GM18868 (cell line): ENCODE measurements at regions not wholly inside any gene's neighbourhood (a gene's known extent, or its start where the extent isn't known, plus 50 kb on each side); places are given as distances from the start of the nearest gene placed in this dataset.
"Not testable (repeated sequence)": the region's sequence is repeated elsewhere in the genome, so short reads cannot be mapped to it uniquely, and the experiment has no call there.

Source experiments
- ATAC-seq: cut with Tn5 transposase; IDR thresholded peaks from one replicate; pipeline ENCODE4 v1.9.1; 2021; ENCODE audit warnings: mild to moderate bottlenecking, moderate library complexity; ENCODE audit not compliant: unreplicated experiment

- no peak for ATAC-seq
Observed at GRCh38 chr10:64103750-64104470, 582.7 kb downstream of the REEP3 start.

DNA sequence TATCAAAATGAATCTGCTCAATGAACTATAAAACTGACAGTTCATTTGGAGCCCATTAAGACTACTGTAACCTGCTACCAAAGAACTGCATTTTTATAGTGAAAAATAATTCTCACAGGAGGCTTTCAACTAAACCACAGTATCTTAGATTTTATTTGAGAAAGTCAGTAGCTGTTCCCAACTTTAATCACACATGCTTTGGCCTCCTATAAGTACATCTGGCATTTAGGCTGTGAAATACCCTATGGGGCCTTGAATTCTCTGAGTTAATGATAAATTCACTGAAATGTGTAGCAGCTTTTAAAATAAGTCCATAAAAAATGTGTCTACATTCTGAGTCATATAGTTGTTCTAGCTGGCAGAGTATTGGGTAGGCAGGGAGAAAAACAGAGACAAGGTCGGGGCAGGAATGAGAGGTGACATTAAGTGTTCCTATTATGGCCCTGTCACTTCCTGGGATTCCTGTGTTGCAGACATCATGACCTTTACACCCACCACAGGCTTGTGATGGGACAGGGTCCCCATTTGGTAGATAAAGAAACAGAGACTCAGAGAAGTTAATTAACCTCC is 588.8 kb downstream of the REEP3 start:
- ATAC-seq: no peak

DNA sequence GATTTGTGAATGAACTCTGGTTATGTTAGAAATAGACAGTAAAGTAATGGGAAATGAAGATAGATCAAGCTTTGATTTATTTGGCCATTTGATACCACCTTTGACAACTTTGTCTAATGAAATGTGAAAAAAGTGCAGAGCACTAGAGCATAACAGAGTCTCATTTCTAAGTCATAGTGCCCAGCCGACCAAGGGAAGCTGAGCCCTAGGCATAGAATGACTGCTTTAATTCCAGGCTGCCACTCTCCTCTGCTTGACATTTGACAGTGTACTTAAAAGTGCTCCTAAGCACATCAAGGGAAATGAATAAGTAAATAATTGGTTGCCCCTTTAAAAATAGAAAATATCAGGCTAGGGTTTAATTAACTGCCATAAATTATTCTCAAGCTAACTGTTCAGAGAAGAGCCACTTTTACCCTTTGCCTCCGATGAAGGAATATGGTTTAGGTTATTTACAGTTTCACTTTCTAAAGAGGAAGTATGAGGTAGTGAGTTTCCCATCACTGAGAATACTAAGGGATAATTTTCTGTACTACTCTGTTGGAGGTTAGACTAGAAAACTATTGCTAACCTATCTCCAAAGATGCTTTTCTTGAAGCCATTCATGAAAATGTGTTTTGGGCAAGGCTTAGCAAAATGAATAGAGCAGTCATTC is 591.6 kb downstream of the REEP3 start:
- peak; percentile 52 for ATAC-seq

- no peak for ATAC-seq
Observed at GRCh38 chr10:64113375-64113774, 592.2 kb downstream of the REEP3 start.

DNA sequence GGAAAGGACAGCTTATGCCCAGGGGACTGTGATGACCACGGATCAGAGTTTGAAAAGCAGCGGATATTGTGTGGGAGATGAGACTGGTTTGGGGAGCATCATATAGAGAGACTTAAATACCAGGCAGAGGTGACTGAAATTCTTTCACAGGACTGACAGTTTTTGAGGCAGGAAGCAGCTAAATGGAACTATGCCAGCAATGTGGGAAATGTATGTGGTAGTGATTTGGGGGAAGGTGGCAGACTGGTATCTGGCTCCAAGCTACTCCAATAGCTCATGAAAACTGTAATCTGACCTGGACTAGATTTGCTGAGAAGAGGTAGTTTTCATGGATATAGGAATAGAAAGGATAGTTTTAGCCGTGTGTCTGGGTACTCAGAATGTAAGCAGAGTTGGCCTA is 592.6 kb downstream of the REEP3 start:
- no peak for ATAC-seq

GRCh38 chr10:64115471-64115870 is 594.3 kb downstream of the REEP3 start:
- no peak for ATAC-seq

DNA sequence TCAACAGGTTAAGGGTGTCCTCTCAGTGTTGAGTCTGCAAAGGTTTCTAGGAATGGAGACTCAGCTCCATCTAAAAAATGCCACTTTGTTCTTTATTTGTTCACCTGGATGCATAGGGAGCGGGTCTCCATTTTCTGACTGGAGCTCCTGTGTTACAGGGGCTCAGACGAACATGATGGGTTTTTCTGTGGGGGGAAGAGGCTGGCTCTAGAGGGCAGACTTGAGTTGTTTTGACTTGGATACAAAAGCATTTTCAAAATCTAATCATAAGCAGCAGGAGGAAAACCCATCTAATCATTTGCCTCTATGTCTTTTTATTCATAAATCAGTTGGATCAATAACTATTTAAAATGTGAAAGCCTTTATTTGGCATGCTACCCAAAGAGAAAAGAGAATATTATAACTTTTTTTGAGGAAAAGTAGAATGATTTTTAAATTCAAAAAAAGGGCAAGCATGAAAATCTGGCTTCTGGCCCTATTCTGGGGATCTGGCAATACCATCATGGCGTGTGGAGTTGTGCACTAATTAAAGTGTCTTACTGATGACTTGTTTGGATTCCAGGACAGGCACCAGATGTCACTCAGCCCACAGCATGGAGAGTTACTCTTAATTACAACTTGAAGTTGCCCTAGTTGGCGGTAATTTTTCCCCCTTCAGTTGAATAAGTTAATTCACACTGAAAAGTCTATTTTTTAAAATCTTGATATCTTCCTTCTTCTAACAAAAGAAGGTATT is 594.9 kb downstream of the REEP3 start:
- peak; percentile 56 for ATAC-seq

DNA sequence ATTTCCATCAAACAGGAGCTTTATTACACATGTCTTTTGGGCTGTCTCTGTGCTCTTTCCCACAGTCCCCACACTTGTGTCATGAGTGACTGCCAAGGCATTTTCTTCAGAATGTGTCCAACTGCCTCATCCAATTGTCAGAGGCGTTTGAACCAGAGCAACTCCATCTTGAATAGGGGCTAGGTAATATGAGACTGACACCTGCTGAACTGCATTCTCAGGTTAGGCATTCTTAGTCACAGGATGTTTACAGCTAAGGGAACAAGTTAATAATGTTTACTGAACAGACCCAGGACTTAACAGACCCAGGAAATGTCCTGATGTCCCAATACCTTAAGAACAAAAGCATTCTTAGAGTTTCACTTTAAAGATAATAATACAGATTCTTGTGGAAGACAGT is 595.5 kb downstream of the REEP3 start:
- ATAC-seq: no peak

- no peak for ATAC-seq
Observed at GRCh38 chr10:64118736-64119135, 597.5 kb downstream of the REEP3 start.

DNA sequence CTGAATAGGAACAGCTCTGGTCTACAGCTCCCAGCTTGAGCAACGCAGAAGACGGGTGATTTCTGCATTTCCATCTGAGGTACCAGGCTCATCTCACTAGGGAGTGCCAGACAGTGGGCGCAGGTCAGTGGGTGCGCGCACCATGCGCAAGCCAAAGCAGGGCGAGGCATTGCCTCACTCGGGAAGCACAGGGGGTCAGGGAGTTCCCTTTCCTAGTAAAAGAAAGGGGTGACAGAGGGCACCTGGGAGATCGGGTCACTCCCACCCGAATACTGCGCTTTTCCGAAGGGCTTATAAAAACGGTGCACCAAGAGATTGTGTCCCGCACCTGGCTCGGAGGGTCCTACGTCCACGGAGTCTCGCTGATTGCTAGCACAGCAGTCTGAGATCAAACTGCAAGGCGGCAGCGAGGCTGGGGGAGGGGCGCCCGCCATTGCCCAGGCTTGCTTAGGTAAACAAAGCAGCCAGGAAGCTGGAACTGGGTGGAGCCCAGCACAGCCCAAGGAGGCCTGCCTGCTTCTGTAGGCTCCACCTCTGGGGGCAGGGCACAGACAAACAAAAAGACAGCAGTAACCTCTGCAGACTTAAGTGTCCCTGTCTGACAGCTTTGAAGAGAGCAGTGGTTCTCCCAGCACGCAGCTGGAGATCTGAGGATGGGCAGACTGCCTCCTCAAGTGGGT is 599.2 kb downstream of the REEP3 start:
- ATAC-seq: not testable (repeated sequence)

DNA sequence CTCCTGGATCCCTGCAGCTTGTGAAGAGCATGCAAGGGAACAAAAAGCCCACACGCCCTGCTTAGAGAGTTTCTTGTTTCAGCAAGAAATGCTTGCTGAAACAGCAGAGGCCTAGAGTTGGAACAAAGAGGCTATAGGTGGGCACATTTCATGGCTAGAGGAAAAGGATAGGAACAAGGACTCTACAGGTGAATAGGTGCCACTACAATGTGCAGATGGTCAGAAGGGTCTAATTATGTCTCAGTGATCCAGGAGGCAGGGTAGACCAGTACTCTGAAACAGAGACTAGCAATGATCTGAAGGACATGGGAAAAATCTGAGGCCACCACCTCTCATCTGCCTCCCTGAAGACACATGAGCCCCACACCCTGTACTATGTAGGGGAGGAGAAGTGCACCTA is 609.0 kb downstream of the REEP3 start:
- no peak for ATAC-seq

DNA sequence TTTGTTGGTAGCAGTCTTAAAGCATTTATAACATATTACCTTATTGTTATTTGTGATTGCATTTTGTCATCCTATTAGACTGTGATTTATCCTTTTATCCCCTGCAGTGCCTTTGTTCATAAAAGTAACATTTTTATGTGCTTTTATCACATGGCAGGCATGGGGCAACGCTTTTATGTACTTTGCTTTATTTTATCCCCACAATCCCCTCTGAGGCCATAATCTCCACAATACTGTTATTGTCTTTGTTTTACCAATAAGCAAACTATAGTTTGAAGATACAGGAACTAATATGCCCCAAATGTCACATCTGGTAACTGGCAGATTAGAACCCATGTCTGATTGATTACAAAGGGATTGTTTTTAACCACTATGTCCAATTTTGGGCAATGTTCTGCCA is 613.5 kb downstream of the REEP3 start:
- ATAC-seq: no peak

GRCh38 chr10:64142395-64142794 is 621.2 kb downstream of the REEP3 start:
- peak; percentile 76 for ATAC-seq

DNA sequence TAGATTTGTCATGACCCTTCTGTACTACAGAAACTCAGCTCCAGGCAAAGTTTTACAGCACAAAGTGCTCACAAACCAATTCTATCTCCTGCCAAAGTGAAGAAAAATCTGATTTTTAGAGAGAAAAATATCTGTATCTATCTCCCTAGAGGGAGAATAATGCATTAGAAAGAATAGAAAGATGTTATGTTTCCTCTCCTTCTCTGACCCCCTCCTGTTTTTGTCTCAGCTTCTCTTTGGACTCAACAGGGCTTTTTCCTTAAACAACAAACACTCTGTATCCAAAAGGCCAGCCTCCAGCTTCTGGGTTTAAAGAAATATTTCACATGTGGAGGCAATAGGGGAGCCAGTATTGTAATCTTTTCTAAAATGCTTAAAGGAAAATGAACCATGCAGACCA is 627.4 kb downstream of the REEP3 start:
- no peak for ATAC-seq

- no peak for ATAC-seq
Observed at GRCh38 chr10:64156166-64156565, 635.0 kb downstream of the REEP3 start.

DNA sequence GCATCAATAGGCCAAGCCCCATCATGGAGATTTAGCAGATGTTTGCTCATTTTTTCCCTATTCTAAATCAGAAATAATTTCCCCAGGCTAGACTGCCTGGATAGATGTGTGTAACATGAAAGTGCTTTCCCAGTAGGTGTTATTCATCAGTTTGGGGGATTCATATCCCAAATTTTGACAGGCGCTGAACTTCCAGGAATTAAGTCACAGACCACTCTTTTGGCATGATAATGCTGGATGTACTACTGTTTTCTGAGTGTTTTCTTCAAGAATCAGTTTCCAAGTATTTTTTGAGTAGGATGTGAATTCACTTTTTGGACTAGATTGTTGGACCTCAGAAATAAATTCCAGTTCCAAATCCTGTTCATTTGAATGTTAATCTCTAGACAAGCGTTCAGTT is 637.4 kb downstream of the REEP3 start:
- ATAC-seq: no peak

- ATAC-seq: no peak
Observed at GRCh38 chr10:64159910-64160872, 639.0 kb downstream of the REEP3 start.

DNA sequence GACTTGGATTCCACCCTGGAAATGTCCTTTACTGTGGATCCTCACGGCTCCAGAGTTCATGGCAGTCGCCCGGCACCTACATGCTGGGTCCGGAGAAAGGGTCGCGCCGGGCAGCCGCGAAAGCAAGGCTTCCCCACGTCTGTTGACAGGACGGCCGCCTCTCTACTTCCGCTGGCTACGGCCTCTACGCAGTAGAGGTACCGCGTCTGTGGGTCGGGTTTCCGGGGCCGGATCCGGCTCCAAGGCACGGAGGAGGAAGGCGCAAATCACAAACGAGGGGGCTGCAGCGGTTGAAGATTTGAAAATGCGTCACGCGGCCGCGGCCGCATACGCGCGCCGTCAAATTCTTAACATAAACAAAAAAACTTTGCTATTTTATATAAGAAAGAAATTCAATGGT is 649.6 kb downstream of the REEP3 start:
- no peak for ATAC-seq

GRCh38 chr10:64173826-64174225 is 652.6 kb downstream of the REEP3 start:
- no peak for ATAC-seq

DNA sequence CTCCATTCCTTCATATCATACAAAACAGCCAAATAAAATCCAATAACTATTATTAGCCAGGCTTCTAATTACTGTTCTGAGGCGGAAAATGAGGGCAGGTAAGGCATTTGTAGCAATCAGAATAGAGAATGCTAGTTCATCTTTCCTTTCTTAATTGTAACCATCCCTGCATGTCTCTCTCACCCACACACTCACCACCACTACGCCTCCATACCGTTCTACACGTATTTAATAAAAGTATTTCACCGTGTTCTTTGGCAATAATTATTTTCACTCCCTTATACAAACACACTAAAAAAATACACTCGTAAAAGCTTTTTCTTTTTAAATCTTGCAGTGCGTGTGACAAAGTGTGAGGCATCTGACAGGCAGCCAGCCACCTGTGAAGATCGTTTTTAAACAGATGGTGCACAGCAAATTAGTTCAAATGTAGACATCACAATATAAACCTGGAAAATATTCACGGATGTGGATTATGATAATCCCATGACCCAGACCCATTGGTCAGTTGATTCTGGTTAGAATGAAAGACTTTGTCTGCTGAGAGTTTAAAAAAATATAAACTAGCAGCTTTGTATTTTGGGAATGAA is 653.6 kb downstream of the REEP3 start:
- ATAC-seq: no peak
